ENCODE measurements at regions not wholly inside any gene's neighbourhood (a gene's known extent, or its start where the extent isn't known, plus 50 kb on each side); places are given as distances from the start of the nearest gene placed in this dataset.

- DNase-seq, result no peak
Measured at GRCh38 chr4:19698961-19699360, 552.7 kb upstream of the SLIT2 start.

GRCh38 chr4:19694812-19695211, 556.9 kb upstream of the SLIT2 start:
- no peak for DNase-seq

- no peak for DNase-seq
Measured at GRCh38 chr4:19693936-19694570, 557.7 kb upstream of the SLIT2 start.

DNA sequence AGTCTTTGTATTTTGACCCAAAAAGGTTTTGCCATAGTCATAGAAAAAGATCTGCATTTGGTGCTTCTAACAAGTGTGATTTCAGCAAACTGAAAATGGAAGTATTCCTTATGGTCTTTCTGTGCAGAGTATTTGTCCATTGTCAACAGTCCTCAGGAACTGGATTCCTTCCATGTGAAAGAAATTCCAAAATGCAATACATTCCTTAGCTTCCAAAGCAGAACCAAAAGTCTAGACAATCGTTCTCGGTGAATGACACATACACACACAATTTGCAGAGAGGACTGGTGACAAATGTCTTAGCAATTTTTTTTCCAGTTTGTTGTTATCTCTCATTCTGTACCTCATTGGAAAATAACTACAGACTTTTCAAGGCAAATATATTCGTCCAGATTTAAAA, 562.2 kb upstream of the SLIT2 start:
- peak; percentile 88 for DNase-seq

DNA sequence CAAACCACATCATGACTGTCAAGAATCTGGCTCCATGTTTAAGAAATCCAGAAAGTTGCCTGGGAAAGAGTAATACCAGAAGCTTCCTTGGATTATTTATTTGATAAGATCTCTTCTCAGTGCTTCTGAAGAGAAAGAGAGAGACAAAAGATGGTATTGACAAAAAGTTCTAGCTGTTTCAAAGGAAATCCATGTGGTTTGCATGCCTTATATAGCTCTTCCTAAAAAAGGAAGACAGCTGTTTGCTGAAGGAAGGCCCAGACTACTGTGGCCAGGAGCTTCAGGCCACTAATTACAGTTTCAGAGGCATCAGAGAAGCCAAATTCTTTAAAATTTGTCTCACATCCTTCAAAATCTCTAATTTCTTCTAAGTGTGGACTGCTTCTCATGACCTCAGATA, 565.2 kb upstream of the SLIT2 start:
- no peak for DNase-seq

DNA sequence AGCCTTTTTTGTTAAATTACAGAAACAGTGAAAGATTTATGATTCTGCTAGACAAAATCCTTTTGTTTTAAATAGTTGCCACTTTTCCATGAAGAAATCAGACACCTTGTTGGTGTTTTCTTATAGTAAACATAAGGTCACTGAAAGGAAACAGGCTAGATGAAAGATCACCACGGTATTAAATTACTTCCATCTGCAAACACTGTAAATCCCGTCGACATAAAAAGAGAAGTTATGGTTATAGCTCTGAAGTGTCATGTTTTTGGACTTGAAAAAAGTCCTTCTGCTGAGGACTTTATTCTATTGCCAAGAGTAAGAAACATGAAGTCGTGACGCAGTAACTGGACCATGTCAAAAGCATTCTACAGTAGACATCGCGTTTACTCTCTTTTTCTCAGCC, 567.6 kb upstream of the SLIT2 start:
- DNase-seq, result no peak

DNA sequence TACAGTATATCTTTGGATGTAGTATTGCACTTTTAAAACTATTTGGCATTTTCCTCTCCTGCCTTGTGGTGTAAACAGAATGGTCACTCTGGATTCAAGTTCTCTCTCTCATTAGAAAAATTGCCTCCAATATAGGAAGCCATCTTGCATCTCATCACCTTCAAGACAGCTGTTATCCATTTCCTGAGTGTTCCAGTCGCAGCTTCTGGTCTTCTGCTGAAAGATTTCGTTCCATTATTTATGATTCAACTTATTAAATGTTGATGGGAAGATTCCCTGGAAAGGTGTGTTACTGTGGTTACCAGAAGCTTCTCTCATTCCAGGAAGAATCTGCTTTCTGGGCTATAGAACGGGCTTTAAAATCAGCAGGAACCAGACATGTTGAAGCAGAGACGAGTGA, 568.3 kb upstream of the SLIT2 start:
- DNase-seq, result no peak

DNA sequence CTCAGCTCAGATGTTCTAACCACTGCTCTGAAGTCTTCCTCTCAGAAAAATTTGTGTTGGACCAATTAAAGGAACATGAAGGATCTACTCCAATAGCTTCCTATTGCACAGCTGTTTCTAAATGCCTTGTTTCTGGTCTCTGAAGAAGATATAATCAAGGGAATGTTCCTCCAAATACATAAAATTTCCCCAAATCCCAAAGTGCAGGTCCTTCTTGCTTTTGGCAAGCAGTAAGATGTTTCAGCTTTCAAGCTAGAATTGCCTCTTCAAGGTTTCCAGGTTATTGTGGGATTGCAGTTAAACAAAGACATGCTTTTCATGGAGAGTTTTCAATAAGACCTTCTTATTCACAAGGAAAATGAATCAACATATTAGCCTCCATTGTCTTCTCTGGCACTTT, 574.5 kb upstream of the SLIT2 start:
- no peak for DNase-seq

- DNase-seq, result no peak
Measured at GRCh38 chr4:19675172-19675811, 576.4 kb upstream of the SLIT2 start.

DNA sequence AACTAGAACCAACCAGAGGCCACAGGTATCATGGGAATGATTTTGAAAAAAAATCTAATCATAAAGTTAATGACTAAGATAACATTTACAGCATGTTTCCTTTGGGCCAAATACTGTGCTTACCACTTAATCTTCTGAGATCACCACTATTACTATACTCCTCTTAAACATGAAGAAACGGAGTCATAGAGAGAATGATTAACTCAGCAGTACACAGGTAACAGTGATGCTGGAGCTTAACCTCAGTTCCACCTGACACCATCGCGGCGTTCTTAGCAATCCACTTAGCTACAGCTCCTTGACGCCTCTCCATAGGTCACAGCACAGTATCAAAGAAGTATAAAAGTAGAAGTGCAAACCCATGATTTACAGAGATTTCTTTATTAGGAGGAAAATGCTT, 592.6 kb upstream of the SLIT2 start:
- DNase-seq, result no peak

GRCh38 chr4:19657856-19658255, 593.8 kb upstream of the SLIT2 start:
- no peak for DNase-seq

DNA sequence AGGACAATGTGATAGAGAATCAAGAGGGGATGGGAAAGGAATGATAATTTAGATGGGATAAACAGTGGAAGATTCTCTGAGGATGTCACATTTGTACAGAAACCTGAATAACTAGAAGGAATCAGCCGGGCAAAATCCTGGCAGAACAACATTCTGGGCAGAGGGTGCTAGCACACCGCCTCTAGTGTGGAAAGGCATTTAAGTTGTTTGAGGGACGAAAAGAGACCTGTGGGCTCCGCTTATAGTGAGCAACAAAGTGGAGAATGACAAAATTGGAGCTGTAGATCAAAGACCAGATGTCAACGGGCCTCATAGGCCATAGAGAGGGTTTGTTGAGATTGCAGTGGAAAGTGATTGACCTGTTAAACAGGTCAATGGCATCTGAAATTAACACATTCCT, 596.0 kb upstream of the SLIT2 start:
- DNase-seq, result no peak

GRCh38 chr4:19650903-19651864, 600.5 kb upstream of the SLIT2 start:
- no peak for DNase-seq

GRCh38 chr4:19645589-19645988, 606.1 kb upstream of the SLIT2 start:
- no peak for DNase-seq

- DNase-seq, result no peak
Measured at GRCh38 chr4:19636451-19636850, 615.3 kb upstream of the SLIT2 start.

DNA sequence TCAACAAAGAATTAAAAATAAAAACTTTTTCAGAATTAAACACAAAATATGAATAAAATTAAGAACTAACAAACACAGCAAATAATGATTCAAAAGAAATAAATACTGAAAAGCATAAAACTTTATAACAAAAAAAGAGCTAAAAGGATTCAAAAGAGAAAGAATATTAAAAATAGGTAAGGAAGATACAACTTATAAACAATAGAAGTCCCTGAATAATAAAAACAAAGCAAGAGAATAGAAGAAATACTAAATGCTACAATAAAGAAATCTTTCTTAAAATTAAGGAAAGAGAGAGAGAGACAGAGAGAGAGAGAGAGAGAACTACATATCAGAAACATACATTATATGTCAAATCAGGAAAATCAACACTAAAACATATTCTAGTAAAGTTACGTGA, 619.9 kb upstream of the SLIT2 start:
- DNase-seq, result no peak

DNA sequence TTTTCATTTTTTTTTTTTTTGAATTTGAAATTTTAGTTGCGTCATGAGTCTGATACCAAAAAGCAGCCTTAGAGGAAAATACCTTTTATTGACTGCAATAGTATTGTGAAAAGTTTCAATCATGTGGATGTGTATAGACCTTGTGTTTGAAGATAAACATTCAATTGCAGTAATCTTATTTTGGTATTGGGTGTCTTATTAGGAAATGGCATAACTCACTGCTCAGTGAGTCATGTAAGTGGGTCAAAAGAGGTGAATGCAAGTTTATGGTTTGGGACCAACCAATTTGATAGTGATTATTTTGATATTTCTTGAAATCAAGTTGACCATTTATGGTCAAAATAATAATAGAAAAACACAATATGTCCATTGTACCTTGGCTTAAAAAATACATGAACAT, 627.8 kb upstream of the SLIT2 start:
- no peak for DNase-seq

DNA sequence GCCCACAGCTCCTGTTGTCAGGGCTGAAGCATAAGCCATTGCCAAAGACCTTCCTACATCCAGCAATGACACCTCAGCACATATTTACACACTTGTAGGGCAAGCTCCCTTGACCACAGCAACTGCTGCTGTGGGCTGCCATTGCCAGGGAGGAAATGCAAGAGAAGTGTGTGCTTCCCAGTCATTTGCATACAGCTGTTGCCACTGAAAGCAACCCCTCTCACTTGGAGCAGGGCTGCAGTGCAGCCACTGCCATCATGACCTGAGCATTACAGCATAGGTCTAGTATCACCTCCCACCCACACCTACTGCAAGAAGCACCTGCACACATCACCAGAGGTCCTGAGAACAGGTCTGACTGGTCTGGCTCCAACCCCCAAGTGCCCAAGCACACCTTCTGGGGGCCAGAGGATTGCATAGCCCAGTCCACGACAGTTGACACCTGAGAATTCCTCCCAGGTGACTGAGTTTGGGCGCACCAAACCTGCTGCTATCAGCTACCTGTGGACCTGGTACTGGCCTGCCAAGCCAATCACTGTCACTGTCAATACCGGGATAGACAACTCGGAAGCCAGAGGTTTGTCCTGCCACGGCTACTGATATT, 636.5 kb upstream of the SLIT2 start:
- DNase-seq, result no peak

DNA sequence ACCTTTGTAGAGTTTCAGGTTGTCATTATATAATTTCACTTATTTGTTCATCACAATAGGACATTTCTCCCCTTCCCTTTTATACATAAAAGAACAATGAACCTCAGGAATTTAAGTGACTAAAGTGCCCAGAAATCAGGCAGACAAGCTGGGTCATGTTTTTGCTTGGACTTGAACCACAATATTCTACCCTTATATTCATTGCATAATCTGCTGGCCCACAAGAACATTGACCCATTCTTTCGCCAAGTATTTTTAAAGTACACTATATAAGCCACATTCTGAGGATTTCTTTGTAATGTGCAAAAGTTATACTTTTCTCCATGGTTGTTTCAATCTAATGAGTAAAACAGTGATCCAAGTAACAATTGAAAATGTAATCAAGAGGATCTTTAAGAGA, 637.5 kb upstream of the SLIT2 start:
- DNase-seq, result no peak

- no peak for DNase-seq
Measured at GRCh38 chr4:19596342-19596741, 655.4 kb upstream of the SLIT2 start.

GRCh38 chr4:19592391-19592790, 659.3 kb upstream of the SLIT2 start:
- DNase-seq, result no peak

DNA sequence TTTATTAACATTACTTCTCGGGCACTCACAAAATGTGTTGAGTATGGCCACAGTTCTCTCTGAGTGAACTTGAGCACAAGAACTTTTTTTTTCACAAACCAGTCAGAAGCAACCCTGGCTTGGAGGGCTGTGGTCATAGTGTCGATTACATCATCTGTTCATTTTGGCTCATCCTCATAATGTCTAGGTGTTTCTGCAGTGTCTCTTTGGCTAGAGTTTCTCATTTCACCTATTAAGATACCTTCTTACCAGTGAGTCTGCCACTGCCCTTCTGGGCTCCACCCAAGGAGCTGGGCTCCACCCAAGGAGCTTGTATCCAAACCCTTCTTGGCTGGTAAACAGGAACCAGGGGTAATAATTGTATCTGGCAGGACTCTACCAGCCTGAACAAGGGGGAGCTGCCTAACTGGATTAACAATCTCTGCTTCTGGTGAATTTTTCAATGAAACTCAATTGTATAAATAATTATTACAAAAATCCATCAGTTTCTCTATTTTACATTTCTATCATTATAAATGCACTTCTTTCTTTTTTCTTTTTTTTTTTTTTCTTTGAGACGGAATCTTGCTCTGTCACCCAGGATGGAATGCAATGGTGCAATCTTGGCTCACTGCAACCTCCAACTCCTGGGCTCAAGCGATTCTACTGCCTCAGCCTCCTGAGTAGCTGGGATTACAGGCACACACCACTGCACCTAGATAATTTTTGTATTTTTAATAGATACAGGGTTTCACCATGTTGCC, 667.7 kb upstream of the SLIT2 start:
- DNase-seq, result no peak

GRCh38 chr4:19580095-19580494, 671.6 kb upstream of the SLIT2 start:
- no peak for DNase-seq
